SKM-1 treated with dmso at 0.1 percent for 144 hours (cell line): ENCODE measurements at regions not wholly inside any gene's neighbourhood (a gene's known extent, or its start where the extent isn't known, plus 50 kb on each side); places are given as distances from the start of the nearest gene placed in this dataset.
"Not testable (repeated sequence)": the region's sequence is repeated elsewhere in the genome, so short reads cannot be mapped to it uniquely, and the experiment has no call there.

Source experiments
- DNase-seq: peaks from one replicate; lab custom pipeline; 2025; ENCODE audit not compliant: unreplicated experiment; lab: John Stamatoyannopoulos, UW

DNA sequence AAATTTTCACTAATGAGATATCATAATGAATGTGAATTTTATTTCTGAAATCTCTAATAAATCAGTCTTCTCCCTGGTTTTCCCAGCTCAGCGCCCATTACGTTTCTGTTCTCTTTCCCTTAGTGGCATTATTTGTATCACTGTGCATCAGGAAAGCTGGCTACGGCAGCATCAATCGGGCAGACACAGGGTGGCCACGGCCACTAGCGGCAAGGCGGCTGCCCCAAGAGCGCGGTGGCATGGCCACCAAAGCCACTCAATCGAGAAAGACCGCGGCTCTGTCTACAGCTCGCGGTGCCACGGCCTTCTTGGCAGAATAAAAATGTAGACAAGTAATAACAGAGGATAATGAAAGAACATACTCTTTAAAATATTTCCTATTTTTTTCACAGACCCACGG lies 168.0 kb downstream of the RPIA start:
- no peak for DNase-seq

DNA sequence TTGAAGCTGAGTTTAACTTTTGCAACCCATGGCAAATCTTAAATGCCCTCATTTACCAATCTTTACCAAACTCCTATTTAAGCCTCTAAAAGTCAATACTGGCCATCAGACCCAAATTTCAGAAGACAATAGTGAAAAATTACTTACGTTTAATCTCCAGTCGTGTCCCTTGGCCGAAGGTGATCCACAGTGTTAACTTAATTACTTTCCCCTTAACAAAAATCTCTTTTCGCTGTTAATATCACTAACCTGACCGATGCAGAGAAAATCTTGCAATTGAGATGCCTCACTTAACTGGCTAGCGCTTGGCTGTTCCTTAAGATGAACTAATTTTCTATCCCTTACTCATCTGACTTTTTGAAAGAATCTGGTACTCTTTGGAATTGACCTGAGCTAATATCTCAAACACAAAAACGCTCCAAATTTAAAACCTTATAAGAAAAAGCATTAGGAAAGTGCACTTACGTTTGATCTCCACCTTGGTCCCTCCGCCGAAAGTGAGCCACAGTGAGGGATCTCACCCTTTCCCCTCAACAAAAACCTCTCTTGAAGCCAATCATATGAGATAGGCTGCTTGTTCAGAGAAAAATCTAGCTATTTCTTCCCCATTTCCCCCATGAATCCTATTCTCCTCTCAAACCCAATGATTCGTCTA lies 169.1 kb downstream of the RPIA start:
- DNase-seq = no peak

- no peak for DNase-seq
Measured at GRCh38 chr2:88865801-88866371, 174.4 kb downstream of the RPIA start.

GRCh38 chr2:88866756-88867155 lies 175.3 kb downstream of the RPIA start:
- peak; percentile 75 for DNase-seq

GRCh38 chr2:88868861-88869260 lies 177.4 kb downstream of the RPIA start:
- no peak for DNase-seq

- DNase-seq = no peak
Measured at GRCh38 chr2:88870267-88870839, 178.9 kb downstream of the RPIA start.

DNA sequence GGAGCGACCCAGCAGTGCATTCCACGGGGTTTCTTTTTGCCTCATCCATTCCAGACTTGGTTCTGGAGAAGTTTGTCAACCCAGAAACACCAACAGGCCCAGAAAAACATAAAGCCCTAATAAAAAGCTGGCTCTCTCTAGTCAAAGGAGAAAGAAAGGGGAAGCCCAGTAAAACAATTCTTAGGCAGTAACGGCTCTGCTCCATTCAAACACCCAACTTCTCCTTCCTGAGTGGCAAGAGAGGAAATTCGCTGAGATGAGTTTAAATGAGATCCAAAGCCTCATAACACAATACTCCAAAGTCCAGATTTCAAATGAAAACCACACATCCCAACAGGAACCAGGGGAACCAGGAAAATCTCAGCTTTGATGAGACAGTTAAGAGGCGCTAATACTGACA lies 179.9 kb downstream of the RPIA start:
- peak; percentile 81 for DNase-seq

GRCh38 chr2:88873620-88874019 lies 182.1 kb downstream of the RPIA start:
- DNase-seq = no peak

GRCh38 chr2:88874063-88874657 lies 182.7 kb downstream of the RPIA start:
- DNase-seq = peak; percentile 55

DNA sequence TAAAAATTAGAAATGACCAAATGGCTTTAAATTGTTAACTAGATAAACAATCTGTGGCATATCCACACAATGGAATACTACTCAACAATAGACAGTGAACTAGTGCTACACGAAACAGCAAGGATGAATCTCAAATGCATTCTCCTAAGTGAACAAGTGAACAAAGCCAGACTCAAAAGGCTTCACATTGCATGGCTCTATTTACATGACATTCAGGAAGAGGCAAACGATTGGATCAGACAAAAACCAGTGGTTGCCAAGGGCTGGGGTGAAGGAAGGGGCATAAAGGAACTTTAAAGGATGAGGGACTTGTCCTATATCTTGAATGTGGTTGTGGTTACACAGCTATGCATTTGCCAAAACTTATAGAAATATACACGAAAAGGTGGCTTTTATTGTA lies 184.3 kb downstream of the RPIA start:
- no peak for DNase-seq

GRCh38 chr2:88880441-88880953 lies 189.0 kb downstream of the RPIA start:
- DNase-seq = peak; percentile 81

DNA sequence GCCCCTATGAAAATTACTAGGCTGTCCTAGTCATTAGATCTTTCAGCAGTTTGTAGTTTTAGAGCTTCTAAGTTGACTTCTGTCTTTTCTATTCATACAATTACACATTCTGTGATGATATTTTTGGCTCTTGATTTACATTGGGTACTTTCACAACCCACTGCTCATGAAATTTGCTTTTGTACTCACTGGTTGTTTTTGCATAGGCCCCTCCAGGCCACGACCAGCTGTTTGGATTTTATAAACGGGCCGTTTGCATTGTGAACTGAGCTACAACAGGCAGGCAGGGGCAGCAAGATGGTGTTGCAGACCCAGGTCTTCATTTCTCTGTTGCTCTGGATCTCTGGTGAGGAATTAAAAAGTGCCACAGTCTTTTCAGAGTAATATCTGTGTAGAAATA lies 193.8 kb downstream of the RPIA start:
- no peak for DNase-seq

GRCh38 chr2:88885679-88886416 lies 194.4 kb downstream of the RPIA start:
- no peak for DNase-seq

- DNase-seq = not testable (repeated sequence)
Measured at GRCh38 chr2:88887466-88887865, 196.0 kb downstream of the RPIA start.

DNA sequence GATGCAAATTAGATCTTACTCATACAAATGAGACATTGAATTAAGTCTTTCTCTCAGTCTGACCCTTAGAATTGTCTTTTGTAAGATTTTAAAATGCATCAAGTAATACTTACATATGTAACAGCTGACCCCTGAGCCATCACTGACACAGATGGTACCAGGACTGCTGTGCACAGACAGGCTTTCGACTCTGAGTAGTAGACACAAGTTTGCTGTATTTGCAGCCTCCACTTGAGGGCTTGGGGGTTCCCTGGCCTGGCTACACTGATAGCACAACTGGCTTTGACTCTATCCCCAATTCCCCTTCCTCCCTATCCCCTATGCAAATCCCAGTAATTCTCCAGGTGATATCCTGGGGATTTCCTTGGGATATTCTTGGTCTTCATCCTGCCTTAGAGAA lies 200.7 kb downstream of the RPIA start:
- DNase-seq = no peak

GRCh38 chr2:88892788-88893187 lies 201.3 kb downstream of the RPIA start:
- no peak for DNase-seq

DNA sequence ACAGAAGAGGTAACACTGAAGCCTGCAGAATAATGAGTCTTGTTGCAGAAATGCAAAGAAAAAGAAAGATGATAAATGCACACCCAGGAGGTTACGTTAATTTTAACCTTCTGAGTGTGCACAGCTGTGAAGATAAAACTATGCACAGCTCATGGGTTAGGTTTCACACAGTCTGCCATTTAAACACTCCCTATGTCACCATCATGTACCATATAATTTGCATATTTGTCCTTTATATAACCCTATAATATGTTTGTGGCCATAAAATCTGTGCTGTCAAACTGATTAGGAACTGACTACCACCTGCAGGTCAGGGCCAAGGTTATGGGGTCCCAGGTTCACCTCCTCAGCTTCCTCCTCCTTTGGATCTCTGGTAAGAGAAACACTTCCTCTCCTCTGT lies 205.5 kb downstream of the RPIA start:
- DNase-seq = no peak

- peak; percentile 92 for DNase-seq
Measured at GRCh38 chr2:88897715-88898114, 206.2 kb downstream of the RPIA start.

- peak; percentile 79 for DNase-seq
Measured at GRCh38 chr2:88903749-88904353, 212.4 kb downstream of the RPIA start.

GRCh38 chr2:88913280-88913679 lies 221.8 kb downstream of the RPIA start:
- DNase-seq = no peak
